Cardiac muscle cell (in vitro differentiated cells and primary cell): ENCODE measurements at regions not wholly inside any gene's neighbourhood (a gene's known extent, or its start where the extent isn't known, plus 50 kb on each side); places are given as distances from the start of the nearest gene placed in this dataset.

ENCODE experiments used
- DNase-seq, 2 donors: peaks; one replicate each; pipeline versions ENCODE4 v3.0.0 to v3.0.0-alpha.2; 2010 to 2017; ENCODE audit warnings: low read depth in 1 of 2, low spot score in 1 of 2
- H3K27ac ChIP-seq: fragments of 200-600 bp; sonication (generic); 2 replicates; pipeline ENCODE4 v1.5.1; 2016
- H3K27me3 ChIP-seq: fragments of 200-600 bp; sonication (generic); 2 replicates; pipeline ENCODE4 v1.6.0; 2016; ENCODE audit warnings: control low read depth
- H3K36me3 ChIP-seq: fragments of 200-600 bp; sonication (generic); 2 replicates; pipeline ENCODE4 v1.5.1; 2016; ENCODE audit warnings: control low read depth
- H3K4me1 ChIP-seq: fragments of 200-600 bp; sonication (generic); 2 replicates; pipeline ENCODE4 v1.8.1; 2017; ENCODE audit warnings: low read depth, mild to moderate bottlenecking, mixed run types
- H3K4me3 ChIP-seq: fragments of 200-600 bp; sonication (generic); 2 replicates; pipeline ENCODE4 v1.5.1; 2016; ENCODE audit warnings: mild to moderate bottlenecking
- H3K9me3 ChIP-seq: fragments of 200-600 bp; sonication (generic); 2 replicates; pipeline ENCODE4 v1.5.1; 2017; ENCODE audit warnings: low read depth, mild to moderate bottlenecking, control low read depth
- TF ChIP-seq, protein P1 (sequence below): IDR thresholded peaks from 2 replicates; pipeline ENCODE4 v1.5.1; 2012; ENCODE audit warnings: low read depth, mild to moderate bottlenecking, low read length

DNA sequence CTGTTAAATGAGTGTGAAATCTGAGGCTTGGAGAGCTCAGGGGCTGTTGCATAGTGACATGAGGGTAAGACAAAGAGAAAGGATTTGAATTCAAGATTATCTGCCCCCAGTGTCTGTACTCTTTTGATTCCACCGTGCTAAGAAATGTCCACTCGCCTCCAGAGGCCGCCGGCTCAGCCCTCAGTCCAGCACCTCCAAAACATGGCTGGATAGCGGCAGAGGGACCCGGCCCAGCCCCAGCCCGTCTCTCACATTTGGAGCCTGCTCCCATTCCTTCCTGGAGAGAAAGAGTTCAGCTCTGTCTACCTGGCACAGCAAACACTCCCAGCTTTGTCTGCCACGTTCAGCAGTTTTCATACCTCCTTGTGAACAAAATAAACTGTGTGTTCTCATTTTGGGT, 84.8 kb upstream of the IQSEC1 start:
- no peaks in the 10 kb centered on the region for H3K4me1 ChIP-seq
- H3K36me3 ChIP-seq, result no peaks in the 10 kb centered on the region
- H3K4me3 ChIP-seq, result no peak overlapping the region
- no peak overlapping the region for H3K27ac ChIP-seq
- TF ChIP-seq, protein P1, sequence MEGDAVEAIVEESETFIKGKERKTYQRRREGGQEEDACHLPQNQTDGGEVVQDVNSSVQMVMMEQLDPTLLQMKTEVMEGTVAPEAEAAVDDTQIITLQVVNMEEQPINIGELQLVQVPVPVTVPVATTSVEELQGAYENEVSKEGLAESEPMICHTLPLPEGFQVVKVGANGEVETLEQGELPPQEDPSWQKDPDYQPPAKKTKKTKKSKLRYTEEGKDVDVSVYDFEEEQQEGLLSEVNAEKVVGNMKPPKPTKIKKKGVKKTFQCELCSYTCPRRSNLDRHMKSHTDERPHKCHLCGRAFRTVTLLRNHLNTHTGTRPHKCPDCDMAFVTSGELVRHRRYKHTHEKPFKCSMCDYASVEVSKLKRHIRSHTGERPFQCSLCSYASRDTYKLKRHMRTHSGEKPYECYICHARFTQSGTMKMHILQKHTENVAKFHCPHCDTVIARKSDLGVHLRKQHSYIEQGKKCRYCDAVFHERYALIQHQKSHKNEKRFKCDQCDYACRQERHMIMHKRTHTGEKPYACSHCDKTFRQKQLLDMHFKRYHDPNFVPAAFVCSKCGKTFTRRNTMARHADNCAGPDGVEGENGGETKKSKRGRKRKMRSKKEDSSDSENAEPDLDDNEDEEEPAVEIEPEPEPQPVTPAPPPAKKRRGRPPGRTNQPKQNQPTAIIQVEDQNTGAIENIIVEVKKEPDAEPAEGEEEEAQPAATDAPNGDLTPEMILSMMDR, result no peak
- DNase-seq, result no peak
- H3K27me3 ChIP-seq, result no peaks in the 10 kb centered on the region
- no peaks in the 10 kb centered on the region for H3K9me3 ChIP-seq

DNA sequence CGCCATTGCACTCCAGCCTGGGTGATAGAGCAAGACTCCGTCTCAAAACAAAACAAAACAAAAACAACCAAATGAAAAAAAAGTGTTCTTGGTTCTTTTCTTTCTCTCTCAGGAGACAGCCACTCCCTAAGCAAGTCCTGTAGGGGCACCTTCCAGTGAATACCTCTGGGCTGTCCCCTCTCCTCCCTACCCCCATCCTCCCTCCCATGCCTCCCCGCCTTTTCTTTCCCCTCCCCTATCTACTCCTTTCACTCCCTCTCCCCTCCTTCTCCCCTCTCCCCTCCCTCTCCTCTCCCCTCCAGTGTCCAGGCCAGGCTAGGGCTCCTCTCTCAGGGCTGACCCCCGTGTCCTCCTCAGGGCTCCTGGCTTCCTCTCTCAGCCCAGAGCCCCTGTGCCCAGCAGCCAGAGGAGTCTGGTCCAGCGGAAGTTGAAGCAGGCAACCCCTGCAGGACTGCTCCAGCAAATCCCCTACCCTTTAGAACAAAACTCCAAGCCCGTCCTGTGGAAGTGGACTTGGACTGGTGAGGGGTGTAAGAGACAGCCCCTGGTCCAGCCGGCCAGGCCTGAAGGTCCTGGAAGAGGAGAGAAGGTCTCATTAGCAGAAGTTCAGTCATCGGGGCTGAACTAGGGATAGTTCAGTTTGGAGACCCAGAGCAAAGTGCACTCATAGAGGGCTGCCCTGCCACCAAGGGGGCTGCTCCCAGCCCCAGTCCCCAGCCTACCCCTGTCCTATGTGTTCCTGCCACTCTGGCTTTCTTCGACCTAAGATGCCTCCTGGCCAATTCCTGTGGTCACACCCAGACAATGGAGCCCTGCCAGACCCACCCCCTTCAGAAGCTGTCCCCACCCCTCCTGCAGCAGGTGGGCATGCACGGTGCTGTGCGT, 79.8 kb upstream of the IQSEC1 start:
- H3K36me3 ChIP-seq, result no peaks in the 10 kb centered on the region
- DNase-seq, result no peak

DNA sequence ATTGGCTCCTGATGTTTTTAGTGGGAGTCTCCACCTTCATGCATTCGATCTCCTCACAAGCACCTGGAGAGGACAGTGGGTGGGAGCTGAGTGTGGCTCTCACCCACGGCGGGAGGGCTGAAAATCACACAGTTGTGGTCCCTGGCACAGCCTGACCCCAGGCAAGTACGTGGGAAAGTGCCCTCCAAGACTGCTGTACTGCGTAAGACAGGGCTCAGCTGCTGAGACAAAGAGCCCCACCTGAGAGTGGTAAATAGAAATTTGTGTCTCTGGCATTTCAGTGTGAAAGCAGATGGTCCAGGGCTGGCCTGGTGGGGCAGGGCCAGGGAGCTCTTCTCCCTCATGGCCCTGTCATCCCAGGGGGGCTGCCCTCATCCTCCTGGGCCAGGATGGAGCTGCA, 77.4 kb upstream of the IQSEC1 start:
- no peak overlapping the region for H3K4me3 ChIP-seq
- H3K36me3 ChIP-seq, result no peaks in the 10 kb centered on the region
- H3K9me3 ChIP-seq, result no peaks in the 10 kb centered on the region
- H3K27ac ChIP-seq, result no peak overlapping the region
- TF ChIP-seq, protein P1, result no peak
- DNase-seq, result no peak
- no peaks in the 10 kb centered on the region for H3K27me3 ChIP-seq
- H3K4me1 ChIP-seq, result no peaks in the 10 kb centered on the region

More for the DNA sequence above, 79.8 kb upstream of the IQSEC1 start:
- TF ChIP-seq, protein P1, result no peak
- Histone ChIP-seq H3K4me3 (no peak overlapping the region), H3K4me1 (no peaks in the 10 kb centered on the region), H3K27me3 (no peaks in the 10 kb centered on the region), H3K9me3 (no peaks in the 10 kb centered on the region), H3K27ac (no peak overlapping the region)

DNA sequence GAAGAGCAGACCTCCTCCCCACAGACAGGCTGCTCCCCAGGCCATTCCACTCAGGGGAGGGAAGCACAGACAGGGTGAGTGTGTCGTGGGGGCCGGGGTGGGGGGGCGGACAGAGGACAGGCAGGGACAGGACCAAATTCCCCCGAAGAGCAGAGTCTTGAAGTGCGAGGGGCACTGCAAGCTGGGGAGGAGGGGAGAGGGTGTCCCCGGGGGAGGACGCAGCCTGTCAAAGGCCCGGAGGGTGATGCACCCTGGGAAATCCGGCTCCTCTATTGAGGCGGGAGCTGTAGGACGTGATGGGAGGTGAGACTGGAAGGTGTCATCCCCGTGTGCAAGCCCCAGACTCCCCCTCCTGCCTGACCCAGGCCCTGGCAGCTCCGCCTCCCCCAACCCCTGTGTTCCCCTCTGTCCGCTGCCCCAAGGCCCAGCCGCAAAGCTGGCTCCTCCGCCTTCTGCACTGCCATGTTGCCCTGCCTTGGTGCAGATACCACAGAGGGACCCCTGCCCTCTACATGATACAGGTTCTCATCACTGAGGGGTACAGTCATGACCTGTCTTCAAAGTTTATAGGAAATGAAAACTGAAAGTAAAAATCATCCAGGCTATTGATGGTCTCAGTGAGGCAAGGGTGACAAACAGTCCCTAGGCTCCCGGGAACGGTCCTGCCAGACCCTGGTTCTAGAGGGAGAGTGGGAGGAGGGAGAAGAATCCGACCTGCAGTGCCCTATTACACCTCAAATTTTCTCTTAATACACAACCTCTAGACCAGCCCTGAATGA, 76.3 kb upstream of the IQSEC1 start:
- Histone ChIP-seq H3K36me3 (no peaks in the 10 kb centered on the region), H3K4me3 (no peak overlapping the region), H3K27ac (no peak overlapping the region), H3K4me1 (no peaks in the 10 kb centered on the region), H3K9me3 (no peaks in the 10 kb centered on the region), H3K27me3 (no peaks in the 10 kb centered on the region)
- no peak for DNase-seq
- TF ChIP-seq, protein P1, result no peak

DNA sequence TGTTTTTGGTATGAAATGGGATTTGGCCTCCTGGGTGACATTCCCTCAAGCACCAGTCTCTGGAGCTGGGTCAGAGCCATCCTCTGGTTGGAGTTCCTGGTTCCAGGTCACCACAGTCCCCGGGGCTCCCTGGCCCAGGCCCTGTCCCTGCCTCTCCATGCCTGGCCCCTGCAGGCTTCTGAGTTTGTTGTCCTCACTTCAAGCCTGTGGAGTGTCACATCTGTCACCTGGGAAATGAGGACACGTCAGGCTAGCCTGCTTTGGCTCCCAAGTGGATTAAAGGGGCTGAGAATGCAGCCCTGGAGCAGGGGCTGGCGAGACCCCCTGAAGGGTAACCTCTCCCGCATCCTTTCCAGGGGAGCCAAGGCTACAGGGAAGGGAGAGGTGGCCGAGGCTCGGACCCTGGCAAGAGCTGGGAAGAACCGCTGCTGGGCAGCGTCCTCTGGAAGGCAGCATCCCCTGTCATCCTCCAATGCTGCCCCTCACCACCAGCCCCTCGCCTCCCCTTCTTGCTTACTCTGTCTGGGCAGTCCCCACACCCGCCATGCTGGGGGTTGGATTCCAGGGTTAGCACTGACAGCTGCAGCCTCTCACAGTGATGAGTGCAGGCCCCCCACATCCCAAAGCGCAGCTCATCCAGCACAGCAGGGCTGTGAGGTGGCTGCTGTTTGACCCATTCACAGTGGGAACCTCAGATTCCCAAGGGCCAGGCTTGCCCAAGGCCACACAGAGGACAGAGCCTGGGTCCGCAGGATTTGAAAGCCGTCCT, 75.5 kb upstream of the IQSEC1 start:
- Histone ChIP-seq H3K4me1 (no peaks in the 10 kb centered on the region), H3K27ac (no peak overlapping the region), H3K9me3 (no peaks in the 10 kb centered on the region), H3K4me3 (no peak overlapping the region), H3K27me3 (no peaks in the 10 kb centered on the region), H3K36me3 (no peaks in the 10 kb centered on the region)
- DNase-seq, result peak in 1 of 2 donors; percentile 16
- TF ChIP-seq, protein P1, result no peak
